Jurkat, Clone E6-1 (cell line): ENCODE measurements at regions not wholly inside any gene's neighbourhood (a gene's known extent, or its start where the extent isn't known, plus 50 kb on each side); places are given as distances from the start of the nearest gene placed in this dataset.

Source experiments
- DNase-seq: peaks from one replicate; pipeline ENCODE4 v3.0.0-alpha.2; 2011; ENCODE audit warnings: low read depth, low spot score
- H3K4me3 ChIP-seq: 2 replicates; pipeline ENCODE4 v1.5.1; 2011; ENCODE audit warnings: mild to moderate bottlenecking, low read length, control low read depth, moderate library complexity

DNA sequence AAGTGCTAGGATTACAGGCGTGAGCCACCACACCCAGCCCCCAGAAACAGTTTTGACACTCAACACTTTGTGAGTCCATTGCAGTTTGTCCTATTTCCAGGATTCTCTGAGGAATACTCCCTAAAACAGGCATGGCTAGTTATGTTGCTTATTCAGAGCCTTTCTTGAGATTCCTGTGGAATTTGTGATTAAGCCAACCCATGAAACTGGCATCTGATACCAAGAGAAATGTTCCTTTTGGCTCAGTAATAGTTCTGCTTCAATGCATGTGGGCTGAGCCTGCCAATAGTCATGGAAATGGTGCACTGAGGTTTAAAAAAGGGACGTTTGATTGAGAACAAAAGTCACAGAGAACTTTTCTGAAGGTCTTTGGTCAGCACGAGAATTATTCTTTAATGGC, 241.7 kb downstream of the PPP1R2C start:
- no peak overlapping the region for H3K4me3 ChIP-seq
- DNase-seq: no peak

DNA sequence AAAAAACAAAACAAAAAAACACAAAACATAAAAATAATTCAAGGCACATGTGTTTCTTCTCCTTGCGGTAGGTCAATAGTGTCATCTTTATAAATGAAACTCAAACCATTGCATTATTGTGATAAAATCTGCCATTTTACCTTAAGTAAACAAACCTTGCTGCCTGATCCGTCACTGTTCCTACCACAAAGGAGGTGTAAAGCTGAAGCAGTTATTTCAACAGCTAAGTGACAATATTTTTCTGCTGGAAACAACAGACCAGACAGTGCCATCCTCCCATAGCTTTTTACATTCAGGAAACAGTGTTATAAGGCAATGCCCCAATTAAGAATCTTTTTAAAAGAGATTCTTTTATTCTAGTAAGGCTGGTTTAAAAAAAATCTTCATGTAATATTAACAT, 242.7 kb downstream of the PPP1R2C start:
- DNase-seq: no peak

DNA sequence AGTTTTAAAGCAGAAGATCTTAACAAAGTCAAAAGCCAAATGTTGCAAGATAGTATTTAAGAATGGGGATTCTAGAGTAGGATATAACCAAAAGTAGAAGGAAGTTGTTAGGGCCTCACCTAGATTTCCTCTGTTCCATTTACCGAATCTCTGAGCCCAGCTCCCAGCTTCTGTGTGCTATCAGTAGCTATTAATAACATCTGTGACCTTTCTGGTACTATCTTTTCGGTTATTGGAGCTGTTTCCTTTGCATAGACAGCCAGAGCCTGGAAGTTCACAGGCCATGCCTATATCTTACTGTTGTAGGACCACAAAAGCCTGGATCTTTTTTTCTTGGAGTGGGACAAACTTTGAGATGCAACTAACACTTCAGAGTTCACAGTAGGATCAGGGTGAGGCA, 244.2 kb downstream of the PPP1R2C start:
- no peak for DNase-seq
- H3K4me3 ChIP-seq: no peak overlapping the region

More for the DNA sequence above, 242.7 kb downstream of the PPP1R2C start:
- H3K4me3 ChIP-seq: no peak overlapping the region

DNA sequence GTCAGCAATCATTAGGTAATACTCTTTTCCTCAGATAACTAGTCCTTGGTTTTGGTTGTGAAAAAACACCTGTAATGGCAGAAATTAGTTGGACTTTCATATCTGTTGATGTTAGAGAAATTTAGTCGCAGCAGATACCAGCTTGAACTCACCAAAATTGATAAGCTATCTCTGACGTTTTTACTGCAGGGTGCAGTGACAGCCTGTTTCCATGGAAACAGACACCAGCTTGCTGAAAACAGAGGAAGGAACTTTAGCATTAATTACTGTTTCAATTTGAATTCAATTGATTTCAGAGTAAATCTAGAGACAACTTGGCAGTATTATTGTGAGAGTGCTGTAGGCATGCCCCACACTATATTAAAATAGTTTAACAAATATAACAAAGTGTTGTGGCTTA, 246.5 kb downstream of the PPP1R2C start:
- H3K4me3 ChIP-seq: no peak overlapping the region
- DNase-seq: no peak

DNA sequence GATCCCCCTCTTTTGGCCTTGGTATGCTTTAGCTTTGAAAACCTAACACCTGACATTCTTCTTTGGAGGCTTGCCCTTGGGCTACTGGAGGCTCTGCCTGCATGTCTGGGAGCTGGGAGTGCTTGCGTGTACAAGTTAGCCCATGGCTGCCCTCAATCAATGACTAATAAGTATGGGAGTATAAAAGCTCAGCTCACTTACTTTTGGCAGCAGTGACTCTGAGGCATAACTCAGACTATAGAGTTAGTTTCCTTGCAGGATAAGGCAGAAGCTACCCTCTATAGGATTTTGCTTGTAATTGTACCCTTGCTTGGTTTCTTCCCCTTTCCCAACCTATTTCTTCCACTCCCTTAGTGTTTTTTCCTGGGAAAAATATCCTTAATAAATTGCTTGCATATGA, 247.9 kb downstream of the PPP1R2C start:
- H3K4me3 ChIP-seq: no peak overlapping the region
- no peak for DNase-seq

DNA sequence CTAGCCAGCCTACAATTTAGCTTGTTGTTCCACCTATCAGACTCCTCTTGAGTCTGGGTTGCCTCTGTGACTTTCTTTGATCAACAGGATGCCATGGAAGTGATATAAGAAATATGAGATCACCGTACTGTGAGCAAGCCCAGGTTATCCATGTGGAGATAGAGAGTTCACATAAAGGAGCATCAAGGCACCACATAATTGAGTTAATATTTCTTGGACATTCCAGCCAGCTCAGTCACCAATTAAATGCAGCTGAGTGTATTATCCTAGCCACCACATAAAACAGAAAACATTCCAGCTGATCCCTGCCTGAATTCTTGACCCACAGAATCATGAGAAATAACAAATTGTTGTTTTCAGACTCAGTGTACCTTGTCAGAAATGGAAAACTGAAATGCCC, 253.6 kb downstream of the PPP1R2C start:
- H3K4me3 ChIP-seq: no peak overlapping the region
- no peak for DNase-seq

DNA sequence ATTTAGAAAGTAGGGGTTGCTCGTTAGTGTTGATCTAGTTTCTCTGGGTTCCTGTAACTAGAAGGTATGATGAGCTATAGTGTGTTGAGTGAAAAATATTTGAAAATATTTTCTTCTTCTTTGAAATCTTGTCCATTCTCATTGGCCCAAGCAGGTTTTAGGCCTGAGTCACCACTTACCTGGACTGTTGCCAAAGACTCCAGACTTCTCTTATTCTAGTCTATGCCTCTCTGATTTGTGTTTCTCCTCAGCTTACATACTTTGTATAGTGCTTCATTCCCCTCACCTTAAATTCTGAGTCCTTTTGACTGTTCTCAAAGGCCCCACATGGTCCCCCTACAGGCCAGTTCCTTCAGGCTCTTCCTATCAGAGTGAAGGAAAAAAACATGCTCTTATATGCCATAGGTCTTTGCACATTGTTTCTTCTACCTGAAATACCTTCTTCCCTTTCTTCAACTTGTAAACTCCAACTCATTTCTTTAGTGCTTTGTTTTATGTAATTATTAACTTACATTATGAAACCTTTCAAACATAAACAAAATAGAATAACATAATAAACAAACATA, 258.2 kb downstream of the PPP1R2C start:
- no peak overlapping the region for H3K4me3 ChIP-seq
- no peak for DNase-seq

DNA sequence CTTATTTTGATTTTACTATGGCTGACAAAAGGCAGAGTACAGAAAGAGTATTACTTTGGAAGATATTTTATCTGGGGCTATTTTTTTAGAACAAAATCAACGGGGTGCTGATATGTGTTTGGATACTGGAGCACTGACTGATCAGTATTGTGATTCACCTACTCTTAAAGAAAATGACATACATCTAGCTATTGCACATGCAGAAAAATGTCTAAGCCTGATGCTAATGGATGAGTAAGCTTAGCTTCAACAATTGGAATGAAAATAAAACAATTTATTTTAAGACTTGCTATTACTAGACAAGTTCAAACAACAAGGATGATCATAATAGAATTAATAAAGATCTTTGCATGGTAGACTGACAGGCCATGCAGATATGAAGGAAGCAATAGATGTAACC, 262.0 kb downstream of the PPP1R2C start:
- no peak for DNase-seq
- H3K4me3 ChIP-seq: no peak overlapping the region

DNA sequence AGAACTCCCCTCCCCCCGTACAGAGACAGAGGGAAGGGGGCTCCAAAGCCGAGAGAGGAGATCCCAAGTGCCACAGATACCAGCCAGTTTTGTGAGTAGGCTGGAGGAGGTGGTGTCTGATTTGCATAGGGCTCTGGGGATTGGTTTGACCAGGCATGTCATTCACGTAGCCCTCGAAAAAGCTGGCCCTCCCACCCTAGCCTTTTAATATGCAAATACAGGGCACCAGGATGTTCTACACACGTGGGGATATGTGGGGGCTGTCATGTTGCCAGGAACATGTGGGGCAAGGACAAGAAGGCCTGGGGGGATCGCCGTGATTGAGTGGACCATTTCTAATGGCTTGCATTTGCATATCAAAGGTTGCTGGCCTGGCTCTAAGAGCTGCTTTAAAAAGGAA, 272.9 kb downstream of the PPP1R2C start:
- DNase-seq: no peak
- H3K4me3 ChIP-seq: no peak overlapping the region

DNA sequence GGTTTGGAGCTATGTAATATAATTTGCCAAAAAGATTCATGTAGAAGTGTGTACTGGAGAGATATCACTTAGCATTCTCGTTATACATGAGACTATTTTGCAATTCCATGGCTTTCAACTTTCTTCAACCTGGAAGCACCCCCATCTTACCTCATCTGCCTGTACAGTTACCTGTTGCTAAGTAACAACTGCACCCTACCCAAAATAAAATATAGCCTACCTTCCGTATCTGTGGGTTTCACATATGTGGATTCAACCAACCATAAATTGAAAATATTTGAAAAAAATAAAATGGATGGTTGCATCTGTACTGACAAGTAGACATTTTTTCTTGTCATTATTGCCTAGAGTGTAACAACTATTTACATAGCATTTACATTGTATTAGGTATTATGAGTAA, 278.3 kb downstream of the PPP1R2C start:
- DNase-seq: no peak

DNA sequence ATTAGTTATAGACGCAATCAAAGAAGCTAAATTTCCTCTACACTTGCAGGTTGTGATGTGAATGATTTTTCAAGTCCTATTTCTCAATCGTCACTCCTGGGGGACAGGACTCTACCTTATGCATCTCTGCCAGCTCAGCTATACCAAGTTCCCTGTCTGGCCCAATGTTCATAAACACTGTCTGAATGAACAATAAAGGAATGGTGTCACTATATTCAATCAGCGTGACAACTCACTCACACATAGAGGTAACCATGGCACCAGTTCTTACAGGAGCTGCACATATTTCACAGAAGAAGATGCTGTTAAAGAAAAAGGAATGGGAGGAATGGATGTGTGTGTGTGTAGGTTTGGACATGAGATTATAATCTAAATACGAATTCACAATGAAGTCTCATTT, 280.6 kb downstream of the PPP1R2C start:
- H3K4me3 ChIP-seq: no peak overlapping the region
- DNase-seq: no peak

More for the DNA sequence above, 278.3 kb downstream of the PPP1R2C start:
- no peak overlapping the region for H3K4me3 ChIP-seq

DNA sequence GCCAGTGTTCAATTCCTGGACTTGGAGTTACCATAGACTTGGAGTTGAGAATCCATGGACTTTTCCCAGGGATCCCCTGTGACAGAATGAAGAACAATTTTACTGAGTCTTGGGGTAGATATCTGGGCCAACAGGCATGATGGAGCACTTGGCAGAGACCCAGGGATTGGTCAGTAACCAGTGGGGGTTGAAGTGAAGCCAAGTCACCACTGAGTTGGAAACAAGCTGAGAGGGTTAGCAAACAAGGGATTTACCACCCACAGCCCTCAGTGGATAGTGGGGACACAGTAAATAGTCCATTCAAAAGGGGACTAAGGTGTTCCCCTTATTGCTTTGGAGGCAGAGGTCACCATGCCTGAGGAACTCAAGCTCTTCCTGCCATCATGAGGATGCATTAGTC, 281.7 kb downstream of the PPP1R2C start:
- no peak for DNase-seq
- no peak overlapping the region for H3K4me3 ChIP-seq

DNA sequence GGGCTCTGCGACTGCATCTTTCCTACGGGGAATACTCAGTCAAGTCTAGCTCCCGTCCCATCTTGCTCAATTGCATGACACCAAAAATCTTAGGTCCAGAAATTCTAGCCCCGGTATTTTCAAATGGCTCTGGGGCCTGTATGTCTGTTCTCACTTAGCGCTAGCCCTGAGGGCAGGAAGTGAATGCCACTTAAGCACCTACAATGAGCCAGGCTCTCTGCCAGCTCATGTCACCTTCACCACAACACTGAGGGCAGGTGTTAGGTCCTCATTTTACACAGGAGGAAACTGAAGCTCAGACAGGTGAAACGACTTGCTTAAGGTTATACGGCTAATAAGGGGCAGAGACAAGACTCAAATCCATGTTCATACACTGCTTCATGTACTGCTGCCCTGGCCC, 282.8 kb downstream of the PPP1R2C start:
- no peak overlapping the region for H3K4me3 ChIP-seq
- no peak for DNase-seq

DNA sequence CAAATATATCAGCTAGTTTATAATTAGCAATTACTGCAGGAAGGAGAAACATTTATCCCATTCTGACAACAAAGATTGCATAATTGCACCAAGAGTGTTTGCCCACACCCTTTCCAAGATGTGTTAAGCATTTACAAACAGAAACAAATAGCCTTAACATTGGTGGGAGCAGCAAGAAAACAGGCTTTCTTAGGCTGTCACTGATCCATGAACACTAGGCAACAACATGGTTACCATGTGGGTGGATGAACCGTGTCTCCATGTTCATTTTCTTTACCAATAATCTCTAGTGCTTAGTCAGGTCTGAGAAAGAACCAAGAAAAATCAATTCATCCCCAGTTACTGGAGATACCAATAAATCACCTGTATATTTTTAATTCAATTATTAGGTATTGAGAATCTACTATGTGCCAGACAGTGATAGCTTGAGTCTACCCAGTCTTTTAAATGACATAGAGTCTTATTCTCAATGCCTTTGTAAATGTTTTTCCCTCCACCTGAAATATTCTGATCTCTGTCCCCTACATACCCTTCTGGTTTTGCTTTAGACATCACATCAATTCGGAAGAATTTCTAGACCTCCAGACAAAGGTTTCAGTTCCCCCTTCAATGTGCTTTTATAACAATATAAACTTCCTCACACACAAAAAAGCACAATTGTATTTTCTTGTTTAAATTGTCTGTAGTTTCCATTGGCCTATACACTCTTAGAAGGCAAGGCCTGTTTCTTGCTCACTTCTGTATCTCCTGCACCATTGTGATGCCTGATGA, 286.6 kb downstream of the PPP1R2C start:
- no peak overlapping the region for H3K4me3 ChIP-seq
- DNase-seq: no peak

DNA sequence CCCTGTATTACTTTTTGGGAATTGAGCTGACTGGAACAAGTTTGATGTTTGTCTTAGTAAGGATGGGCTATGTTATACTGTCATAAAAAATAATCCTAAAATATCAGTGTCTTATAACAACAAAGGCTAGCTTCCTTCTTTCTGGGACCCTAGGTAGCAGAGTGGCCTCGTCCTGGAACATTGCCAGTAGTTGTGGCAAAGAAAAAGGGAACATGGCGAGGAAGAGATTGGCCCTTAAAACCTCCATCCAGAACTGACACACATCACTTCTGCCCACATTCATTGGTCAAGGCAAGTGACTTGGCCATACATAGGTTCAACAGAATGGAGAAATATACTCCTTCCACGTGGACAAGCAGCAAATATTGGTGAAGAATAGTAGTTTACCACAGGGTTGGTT, 287.9 kb downstream of the PPP1R2C start:
- DNase-seq: no peak

DNA sequence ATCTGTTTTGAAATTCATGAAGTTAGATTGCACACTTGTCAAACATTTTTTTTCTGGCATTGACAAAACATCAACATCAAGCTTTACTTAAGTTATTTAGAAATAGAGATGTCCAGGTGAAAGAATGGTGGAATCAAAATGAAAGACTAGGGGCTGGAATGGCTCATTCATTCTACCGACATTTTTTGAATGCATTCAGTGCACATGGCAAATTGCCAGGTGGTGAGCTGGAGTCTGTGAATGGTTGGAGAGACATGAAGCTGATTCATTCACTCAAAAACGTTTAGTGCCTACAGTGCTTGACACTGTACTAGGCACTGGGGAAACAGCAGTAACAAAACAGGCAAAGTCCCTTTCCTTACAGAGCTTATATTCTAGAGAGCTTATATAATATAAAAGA, 292.4 kb downstream of the PPP1R2C start:
- no peak overlapping the region for H3K4me3 ChIP-seq
- DNase-seq: no peak

More for the DNA sequence above, 287.9 kb downstream of the PPP1R2C start:
- H3K4me3 ChIP-seq: no peak overlapping the region

DNA sequence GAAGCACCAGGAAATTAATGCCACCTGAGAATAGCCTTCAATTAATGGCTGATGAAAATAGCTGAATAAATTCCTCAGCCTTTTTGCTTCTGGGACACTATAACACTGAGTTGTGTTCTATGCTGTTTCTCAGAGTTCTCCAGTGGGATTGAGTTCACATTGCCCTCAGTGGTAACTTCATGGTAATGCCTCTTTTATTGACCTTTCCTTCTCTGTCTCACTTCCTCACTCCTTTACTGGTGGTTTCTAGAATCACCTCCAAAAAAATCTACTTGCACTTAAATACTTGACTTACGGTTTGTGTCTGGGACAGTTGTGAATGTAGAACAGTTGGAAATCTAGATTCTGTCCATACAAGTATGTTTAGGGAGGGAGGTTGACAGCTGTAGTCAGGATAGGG, 293.7 kb downstream of the PPP1R2C start:
- no peak overlapping the region for H3K4me3 ChIP-seq
- DNase-seq: no peak

DNA sequence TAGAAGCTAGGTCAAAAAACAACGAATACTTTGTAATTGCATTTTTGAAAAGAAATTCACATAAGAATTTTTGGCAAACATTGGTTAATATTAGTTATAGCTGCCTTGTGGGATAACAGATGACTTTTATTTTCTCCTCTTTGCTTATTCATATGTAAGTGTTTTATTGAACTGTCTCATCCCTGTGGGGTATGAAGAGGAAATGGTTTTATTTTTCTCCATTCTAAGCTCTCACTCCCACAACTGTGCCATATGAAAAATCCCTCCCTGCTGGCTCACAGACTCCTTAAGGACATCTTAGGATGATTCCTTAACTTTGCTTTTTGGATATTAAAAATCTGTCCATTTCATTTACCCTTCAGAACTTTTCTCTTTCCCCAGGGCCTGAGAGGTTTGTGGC, 300.6 kb downstream of the PPP1R2C start:
- H3K4me3 ChIP-seq: no peak overlapping the region
- no peak for DNase-seq

DNA sequence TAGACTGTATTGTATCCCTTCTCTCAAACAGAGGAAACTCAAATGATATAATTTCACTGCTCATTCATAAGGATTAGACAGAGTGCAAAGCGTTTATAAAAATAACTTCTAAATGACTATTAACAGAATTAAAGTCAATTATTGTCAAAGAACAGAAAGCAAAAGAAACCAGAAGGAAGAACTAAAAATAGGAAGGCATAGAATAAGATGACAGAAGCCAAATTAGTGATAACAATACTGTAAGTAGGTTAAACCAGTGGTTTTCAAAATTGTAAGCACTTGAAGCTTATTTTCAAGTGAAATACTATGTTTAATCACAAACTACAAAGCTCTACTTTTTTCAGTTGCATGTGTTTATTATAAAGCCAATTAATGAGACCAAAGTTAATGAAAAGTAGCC, 305.2 kb downstream of the PPP1R2C start:
- no peak for DNase-seq
- no peak overlapping the region for H3K4me3 ChIP-seq

DNA sequence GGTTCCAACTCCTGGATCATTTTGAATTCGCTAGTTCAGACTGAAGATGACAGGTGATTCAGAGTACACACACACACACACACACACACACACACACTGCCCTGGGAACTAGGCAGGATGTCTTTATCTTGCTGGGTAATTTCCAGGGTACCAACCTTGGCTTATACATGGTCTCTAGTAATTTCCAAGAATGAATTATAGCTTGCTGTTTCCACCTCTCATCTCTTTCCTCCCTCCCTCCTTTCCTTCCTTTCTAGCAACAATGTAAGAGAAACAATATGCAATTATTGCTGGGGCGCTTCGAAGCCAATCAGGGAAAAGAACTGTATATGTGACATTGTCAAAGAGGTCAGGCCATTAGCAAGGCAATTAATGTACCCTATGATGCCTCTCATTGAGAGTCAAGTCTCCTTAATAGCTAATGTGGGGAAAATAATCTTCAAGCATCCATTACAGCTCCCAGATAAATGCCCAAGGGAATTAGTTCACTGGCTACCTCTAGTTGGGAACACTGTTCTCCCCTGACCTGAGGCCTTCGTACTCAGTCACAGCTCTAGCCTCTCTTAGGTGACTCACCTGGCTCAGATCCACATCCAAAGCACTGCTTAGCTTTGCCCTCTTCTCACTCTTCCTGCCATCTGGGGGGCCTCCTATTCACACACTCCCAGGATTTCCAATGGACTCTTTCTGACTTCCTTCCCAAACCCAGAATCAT, 311.5 kb downstream of the PPP1R2C start:
- no peak for DNase-seq
- no peak overlapping the region for H3K4me3 ChIP-seq

DNA sequence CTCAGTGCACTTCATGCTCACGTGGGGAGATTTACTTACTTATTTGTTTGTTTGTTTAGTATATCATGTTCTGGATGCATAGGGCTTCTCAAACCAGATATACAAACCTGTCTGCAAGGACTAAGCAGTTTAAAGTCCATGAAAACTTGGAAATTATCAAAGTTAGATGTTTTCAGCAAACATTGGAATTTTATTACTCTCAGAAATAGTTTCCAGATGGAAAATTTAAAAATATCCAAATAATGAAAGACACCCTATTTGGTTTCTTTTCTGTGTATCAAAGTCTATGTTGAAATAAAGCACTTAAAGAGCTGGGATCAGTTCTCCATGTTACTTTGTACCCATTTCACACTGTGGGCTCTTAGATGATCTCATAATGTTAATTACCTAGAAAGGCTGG, 312.1 kb downstream of the PPP1R2C start:
- no peak for DNase-seq
- H3K4me3 ChIP-seq: no peak overlapping the region
